Stimulated activated CD4-positive, alpha-beta T cell treated with anti-CD3 and anti-CD28 coated beads, TNF-alpha, amount 100 ng/mL, for 1 hour (primary cell): ENCODE measurements at regions not wholly inside any gene's neighbourhood (a gene's known extent, or its start where the extent isn't known, plus 50 kb on each side); places are given as distances from the start of the nearest gene placed in this dataset.

Experiments
- DNase-seq, 3 donors: peaks; one replicate each; pipeline ENCODE4 v3.0.0-alpha.2; 2020; ENCODE audit warnings: low read depth in 3 of 3, low spot score in 1 of 3

DNA sequence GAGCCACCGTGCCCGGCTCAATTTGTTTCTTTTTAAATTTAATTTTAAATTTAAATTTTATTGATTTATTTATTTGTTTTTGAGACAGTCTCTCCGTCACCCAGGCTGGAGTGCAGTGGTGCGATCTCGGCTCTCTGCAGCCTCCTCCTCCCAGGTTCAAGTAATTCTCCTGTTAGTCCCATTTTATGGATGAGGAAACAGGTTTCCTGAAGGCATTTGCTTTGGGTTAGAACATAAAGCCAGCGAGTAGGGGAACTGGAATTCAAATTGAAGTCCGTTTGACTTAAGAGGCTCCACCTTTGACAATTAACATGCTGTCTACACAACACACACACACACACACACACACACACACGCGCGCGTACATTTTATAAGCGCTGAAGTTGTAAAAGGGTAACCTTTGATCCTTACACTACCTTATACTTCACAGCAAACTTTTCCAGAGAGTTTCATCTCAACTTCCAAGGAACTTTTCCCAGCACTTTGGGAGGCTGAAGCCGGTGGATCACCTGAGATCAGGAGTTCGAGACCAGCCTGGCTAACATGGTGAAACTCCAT, 232.0 kb downstream of the BCAS1 start:
- DNase-seq: no peak

DNA sequence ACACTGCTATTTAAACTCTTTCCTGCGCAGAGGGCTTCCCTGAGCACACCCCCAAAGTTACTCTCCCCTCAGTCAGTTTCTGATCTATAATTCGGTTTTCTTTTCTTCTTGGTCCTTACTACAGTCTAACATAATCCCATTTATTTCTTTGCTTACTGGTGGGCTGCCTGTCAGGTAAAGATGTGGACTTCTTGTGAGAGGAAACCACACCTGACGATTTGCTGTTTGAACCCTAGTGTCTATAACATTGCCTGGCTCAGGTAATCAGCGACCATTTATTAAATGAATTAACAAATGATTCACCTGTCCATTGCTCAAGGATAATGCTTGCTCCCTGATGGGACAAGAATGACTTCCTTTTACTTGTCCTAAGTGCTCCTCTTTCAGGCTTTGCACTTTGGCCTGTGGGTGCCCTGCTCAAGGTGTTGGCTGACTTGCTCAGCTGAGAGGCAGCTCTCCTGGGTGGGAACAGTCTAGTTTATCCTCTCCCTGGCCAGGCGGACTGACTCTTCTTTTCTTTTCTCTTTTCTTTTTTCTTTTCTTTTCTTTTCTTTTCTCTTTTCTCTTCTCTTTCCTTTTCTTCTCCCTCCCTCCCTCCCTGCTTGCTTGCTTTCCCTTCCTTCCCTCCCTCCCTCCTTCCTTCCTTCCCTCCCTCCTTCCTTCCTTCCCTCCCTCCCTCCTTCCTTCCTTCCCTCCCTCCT, 233.1 kb downstream of the BCAS1 start:
- DNase-seq: no peak

GRCh38 chr20:53834749-53835148, 235.6 kb downstream of the BCAS1 start:
- DNase-seq: no peak

- no peak for DNase-seq
These were observed 236.3 kb downstream of the BCAS1 start for GRCh38 chr20:53834062-53834442.

GRCh38 chr20:53833333-53834061, 236.9 kb downstream of the BCAS1 start:
- DNase-seq: no peak

- DNase-seq: no peak
These were observed 237.9 kb downstream of the BCAS1 start for GRCh38 chr20:53832499-53832898.

- no peak for DNase-seq
These were observed 238.2 kb upstream of the ZNF217 start for GRCh38 chr20:53831812-53832211.

- no peak for DNase-seq
These were observed 237.6 kb upstream of the ZNF217 start for GRCh38 chr20:53831228-53831627.

- DNase-seq: no peak
These were observed 236.3 kb upstream of the ZNF217 start for GRCh38 chr20:53829724-53830521.

DNA sequence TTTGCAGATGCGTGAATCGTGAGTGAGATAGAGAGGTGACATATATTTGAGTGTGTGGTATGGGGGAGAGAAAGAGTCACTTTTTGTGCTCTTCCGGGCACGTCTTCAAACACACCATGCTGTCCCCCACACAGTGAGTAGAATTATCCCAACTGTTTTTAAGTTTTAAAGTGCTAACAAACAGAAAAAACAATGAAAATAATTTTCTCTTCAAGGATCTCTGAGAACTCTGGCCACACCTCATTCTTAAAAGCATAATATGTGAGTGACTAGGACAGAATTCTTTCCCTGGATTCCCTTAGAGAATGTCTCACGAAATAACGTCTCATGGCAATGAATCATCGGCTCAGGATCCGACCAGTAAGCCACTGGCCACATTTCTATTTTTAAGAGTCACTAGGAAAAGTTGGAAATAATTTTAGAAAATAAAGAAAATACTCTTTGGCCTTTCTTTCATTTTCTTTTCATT, 235.7 kb upstream of the ZNF217 start:
- DNase-seq: no peak

DNA sequence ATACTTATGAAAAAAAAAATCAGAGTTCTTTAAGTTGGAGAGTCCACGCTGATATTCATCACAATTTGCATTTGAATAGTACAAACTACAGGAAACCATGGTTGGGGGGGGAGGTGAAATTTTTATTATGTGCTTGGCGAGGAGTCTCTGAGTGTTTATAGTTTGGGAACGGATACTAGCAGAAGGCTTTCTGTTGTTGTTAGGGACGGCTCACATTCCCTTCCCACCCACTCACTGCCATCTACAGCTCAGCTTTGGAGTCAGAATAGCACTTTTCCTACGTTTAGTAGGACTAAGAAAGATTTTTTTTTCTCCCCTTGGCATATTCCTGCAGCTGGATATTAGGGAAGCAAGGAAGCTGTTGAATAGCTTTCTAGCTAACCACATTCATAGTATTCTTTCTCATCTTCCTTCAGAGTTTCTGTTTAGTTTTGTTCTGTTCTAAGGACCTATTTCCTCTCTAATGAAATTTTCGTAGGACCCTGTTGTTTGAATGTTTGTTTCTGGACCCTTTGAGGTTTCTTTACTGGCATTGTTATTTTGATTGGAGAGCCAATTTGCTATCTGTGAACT, 235.1 kb upstream of the ZNF217 start:
- no peak for DNase-seq

GRCh38 chr20:53828088-53828681, 234.5 kb upstream of the ZNF217 start:
- no peak for DNase-seq

- DNase-seq: no peak
These were observed 233.9 kb upstream of the ZNF217 start for GRCh38 chr20:53827292-53828087.

GRCh38 chr20:53826597-53827291, 233.1 kb upstream of the ZNF217 start:
- DNase-seq: no peak

DNA sequence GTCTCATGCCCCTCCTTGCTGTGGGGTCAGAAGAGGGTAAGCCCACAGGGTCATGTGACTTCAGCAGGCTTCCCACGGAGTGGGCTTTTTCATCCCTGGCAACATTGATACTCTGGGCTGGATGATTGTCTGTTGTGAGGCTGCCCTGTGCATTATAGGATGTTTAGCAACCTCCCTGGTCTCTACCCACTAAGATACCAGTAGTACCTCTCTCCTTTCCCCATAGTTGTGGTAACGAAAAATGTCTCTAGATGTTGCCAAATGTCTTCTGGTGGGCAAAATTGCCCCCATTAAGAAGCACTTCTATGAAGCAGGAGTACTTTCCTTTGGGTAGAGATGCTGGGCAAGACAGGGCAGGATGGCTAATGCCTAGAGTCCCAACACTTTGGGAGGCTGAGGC, 232.5 kb upstream of the ZNF217 start:
- DNase-seq: no peak

- no peak for DNase-seq
These were observed 231.6 kb upstream of the ZNF217 start for GRCh38 chr20:53825282-53825681.

- no peak for DNase-seq
These were observed 231.1 kb upstream of the ZNF217 start for GRCh38 chr20:53824779-53825178.

DNA sequence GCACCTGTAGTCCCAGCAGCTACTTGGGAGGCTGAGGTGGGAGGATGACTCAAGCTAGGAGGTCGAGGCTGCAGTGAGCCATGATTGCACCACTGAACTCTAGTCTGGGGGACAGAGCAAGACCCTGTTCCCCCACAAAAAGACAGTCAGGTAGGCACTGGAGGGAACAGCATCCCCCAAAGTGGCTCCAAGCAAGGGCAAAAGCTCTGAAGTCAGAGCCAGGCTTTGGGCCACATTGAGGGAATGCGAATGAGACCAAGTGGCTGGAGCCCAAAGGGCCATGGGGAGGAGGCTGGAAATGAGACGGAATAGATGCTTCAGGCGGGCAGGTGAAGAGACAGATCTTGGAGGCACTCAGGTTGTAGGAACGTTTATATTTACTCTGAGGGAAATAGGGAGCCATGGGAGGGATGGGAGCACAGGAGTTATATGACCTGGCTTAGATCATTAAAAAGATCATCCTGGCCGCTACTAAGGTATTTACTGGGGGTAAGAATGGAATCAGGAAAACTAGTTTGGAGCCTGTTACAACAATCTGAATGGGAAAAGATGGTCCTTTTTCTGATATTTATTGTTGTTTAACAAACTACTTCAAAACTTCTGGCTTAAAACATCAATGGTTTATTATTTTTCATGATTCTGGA, 229.6 kb upstream of the ZNF217 start:
- no peak for DNase-seq

- no peak for DNase-seq
These were observed 228.9 kb upstream of the ZNF217 start for GRCh38 chr20:53822534-53822933.
